GM21447 (cell line): ENCODE measurements at regions not wholly inside any gene's neighbourhood (a gene's known extent, or its start where the extent isn't known, plus 50 kb on each side); places are given as distances from the start of the nearest gene placed in this dataset.

Experiments
- ATAC-seq: cut with Tn5 transposase; IDR thresholded peaks from one replicate; pipeline ENCODE4 v1.9.1; 2021; ENCODE audit not compliant: unreplicated experiment

GRCh38 chr4:140316799-140317198 lies 56.6 kb upstream of the SCOC start:
- ATAC-seq, result no peak

DNA sequence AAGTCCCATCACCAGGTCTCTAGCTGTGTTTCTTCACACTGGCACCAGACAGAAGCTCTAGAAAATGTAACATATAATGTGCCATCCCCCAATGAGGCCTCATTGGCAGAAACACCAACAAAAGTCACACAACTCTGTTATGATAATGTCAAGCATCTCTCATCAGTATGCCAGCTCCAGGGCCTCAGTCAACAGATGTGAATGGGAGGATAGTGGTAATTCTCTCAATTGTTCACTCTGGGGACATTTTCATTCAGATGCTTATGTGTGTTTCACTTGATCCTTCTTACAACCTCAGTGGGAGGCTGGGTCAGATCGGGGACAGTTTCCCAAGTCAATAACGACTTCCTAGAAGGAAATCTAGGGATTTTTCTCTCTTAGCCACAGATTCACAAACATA lies 57.5 kb upstream of the SCOC start:
- no peak for ATAC-seq

DNA sequence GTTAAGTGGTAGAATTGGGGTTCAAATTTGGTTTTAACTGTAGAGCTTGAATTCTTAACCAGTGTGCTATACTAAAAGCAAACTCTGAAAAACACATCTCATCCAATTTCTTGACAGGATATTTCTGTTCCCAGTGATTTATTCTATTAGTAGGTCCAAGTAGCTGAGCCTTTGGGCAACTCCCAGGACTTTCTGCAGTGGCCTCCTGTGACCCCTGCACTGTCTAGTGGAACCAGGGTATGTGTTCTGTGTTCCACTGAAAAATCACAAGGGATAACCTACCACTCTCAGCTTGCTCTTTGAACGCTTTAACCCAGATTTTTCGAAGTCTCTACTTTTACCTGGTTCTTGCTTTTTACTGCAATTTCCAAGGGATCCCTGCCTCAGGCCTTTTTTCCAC lies 58.0 kb upstream of the SCOC start:
- ATAC-seq, result no peak

GRCh38 chr4:140315019-140315418 lies 58.4 kb upstream of the SCOC start:
- no peak for ATAC-seq

GRCh38 chr4:140312100-140312499 lies 61.3 kb upstream of the SCOC start:
- no peak for ATAC-seq

GRCh38 chr4:140311257-140311835 lies 62.1 kb upstream of the SCOC start:
- no peak for ATAC-seq

GRCh38 chr4:140309124-140309870 lies 64.1 kb upstream of the SCOC start:
- no peak for ATAC-seq

- ATAC-seq, result no peak
These were observed 64.9 kb upstream of the SCOC start for GRCh38 chr4:140308366-140309123.

GRCh38 chr4:140305053-140305452 lies 68.4 kb upstream of the SCOC start:
- no peak for ATAC-seq

DNA sequence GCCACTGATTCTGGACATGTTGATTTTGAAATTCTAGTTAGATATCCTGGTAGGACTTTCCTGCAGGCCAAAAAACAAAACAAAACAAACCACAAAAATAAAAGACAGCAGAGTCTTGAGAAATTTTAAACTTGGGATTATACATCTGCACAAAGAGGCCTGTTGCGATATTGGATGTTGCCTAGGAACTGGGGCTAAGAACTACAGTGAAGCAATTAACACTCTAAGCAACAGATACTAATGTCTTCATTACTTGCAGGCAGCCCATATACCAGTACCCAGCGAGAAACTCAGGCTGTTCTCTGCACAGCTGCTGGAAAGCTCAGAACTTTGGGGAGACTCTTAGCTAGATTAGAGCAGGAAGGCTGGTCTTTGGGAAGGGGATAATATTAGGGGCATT lies 69.1 kb upstream of the SCOC start:
- ATAC-seq, result no peak

DNA sequence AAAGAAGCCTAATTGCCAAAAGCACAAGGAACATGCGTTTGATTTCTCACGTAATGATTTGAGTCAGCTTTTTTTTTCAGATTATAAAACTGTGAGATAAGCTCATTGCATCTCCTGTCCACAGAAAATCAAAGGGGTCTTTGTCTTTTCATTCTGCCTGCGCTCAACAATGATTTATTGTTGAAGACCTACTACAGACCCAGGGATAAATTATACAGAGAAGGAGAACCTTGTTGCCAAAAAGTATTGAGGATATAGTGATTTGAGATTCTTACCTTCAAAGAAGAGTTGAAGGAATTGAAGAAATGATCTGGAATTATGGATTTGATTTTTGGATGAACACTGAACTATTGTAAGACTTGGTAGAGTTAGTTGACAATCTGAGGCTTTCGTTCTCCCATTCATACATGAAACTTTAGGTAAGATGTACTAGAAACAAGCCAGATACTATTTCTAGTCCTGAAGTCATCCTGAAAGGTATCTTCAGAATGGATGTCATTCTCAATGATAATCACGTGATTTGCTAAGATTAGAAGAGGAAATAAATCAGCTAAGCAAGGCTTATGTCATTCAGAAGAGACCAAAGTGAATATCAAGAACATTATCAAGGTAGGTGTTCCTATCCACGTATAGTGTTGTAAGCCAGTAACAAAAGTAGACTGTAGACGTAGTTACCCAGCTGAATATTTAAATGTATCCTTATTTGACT lies 71.1 kb upstream of the SCOC start:
- no peak for ATAC-seq

DNA sequence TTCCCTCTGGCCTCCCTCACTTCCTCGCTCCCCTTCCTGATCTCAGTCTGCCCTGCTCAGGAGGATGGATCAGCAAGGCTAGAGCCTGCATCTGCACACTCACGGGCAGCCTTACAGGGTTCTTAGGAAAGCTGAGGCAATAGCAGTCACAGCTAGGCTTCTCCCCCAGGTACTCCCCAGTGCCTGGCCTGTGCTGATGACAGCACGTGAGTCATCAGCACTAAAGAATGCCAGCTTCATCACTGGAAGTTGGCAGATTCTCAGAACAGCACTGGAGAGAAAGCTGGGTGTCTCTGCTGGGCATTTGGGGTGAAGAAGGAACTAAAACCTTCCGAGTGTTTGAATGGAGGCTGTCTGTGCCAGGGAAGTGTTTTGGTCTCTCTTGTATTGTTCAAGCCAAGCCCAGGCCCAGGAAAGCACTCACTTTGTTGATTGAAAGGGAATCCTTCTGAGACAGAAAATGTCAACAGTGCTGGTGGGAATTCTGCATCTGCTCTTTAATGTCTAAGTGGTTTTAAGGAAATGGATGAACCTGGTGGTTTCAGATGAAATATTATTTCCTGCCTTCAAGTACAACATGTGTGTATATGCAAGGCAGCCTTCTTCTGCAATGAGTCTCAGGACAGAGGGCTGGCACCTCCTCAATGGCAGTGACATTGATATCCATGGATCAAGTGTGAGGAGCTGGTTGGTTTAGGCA lies 73.0 kb upstream of the SCOC start:
- no peak for ATAC-seq

DNA sequence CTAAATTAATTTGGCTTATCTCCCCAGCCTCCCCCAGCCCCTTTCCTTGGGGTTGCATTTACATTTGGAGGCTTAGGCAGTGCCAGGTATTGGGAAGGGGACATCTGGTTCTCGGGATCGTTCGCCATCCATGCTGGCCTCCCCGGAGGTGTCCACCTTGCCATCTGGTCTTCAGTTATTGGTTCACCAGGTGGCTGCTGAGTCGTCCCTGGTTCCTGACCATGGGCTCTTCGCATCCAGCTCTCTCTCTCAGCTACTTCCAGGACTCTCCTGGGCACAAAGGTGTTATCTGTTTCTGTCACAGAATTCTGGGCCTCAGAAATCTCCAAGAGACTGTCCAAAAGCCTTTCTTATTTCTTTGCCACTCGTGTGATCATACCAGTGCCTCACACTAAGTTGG lies 75.4 kb upstream of the SCOC start:
- no peak for ATAC-seq

DNA sequence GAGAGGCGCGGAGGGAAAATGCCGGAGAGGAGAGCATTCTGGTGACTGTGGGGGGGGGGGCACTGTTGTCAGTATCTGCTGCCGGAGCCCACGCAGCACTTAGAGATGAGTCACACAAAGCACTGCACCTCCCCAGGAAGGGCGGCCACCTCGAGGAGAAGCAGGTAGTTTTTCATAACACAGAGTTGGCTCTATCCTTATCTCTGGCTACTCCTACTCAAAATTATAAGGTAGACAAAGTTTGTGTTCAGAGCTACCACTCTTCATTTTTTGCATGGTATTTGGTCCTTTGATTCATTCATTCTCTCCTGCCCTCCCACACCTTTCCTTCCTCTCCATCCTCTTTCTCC lies 76.2 kb upstream of the SCOC start:
- no peak for ATAC-seq

DNA sequence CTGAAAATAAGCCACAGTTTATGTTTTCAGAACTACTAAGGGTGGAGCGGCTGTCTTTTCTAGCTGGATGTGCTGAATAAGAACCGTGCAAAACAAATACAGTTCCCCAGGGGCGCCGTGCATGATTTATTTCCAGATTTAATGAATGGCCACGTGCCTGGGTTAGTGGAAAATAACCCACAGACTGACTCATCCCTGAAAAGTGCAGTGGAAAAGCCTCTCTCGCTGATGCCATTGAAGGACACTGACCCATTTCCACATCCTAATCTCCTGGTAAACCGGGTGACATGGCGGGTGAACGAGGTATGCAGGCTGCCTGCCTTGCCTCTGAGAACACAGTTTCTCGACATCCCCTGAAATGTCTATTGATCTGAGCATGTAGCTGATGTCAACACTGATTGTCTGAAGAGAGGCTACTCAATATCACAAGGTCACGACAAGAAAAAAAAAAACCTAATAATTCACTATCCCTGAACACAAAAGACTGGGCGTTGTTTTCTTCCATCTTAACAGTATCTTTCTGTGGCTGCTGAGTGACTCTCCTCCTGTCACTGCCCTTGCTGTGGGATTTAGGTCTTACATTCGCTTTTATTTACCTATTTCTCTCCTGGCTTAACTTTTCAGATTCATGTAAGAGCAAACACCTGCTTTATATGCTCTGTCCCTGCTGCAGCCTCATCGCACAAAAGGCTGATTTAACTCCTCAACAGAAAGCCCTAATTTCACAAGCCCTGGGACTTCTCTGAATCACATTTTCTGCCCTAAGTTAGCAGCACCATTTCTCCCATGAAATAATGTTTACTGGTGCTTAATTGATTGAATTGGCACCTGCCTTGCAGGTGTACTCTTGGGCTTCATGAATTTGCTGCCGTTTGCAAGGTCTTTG lies 76.9 kb upstream of the SCOC start:
- no peak for ATAC-seq

DNA sequence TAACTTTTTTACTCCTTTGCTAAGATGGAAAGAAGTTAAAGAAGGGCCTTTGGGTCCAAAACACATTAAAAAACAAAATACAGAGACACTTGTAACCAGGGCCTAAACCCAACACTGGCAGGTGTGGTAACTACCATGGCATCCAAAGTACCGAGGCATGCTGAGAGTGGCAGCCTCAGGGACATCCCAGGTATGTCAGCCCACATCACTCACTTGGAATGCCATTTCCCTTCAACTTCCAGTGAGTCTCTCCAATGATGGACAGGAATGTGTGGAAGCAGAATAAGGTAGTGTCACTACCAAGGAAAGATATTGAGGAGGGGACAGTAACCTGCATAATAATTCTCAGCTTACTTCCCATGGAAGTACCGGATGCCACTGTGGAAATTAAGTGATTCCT lies 79.5 kb upstream of the SCOC start:
- ATAC-seq, result no peak

DNA sequence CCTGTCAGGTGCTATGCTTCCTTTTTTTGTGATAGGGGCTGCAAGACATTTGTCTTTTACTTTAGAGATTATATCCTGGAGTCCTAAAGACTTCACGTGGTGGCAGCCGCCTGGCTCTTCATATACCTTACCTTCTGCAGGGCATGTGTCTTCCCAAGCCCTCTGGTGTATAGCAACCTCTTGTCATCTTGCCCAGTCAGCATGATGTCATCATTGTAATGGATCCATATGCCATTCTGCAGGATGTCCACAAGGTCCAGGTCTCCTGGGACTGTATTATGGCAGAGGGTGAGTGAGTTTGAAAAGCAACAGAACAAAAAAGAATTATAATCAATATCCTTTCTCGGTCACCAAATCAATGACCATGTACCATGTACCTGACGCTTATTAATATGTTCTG lies 82.2 kb upstream of the SCOC start:
- ATAC-seq, result no peak

- ATAC-seq, result no peak
These were observed 84.0 kb upstream of the SCOC start for GRCh38 chr4:140289486-140289885.

DNA sequence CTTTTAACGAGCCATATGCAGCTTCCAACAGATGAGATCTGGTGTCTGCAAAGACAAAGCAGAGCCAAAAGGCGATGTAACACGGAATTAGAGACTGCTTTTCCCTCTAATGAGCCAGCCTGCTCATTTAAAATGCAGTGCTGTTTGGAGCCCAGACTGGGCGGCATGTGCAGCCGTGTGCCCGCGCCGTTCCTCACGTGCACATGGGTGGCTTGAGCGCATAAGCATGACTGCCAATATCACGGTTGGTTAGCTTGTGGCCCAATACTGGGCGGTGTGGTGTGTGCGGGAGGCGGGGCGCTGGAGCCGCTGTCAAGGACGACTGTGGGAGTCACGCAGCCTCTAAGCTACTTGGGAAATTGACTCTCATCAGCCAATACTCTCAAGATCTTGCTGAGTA lies 87.0 kb upstream of the SCOC start:
- ATAC-seq, result no peak

DNA sequence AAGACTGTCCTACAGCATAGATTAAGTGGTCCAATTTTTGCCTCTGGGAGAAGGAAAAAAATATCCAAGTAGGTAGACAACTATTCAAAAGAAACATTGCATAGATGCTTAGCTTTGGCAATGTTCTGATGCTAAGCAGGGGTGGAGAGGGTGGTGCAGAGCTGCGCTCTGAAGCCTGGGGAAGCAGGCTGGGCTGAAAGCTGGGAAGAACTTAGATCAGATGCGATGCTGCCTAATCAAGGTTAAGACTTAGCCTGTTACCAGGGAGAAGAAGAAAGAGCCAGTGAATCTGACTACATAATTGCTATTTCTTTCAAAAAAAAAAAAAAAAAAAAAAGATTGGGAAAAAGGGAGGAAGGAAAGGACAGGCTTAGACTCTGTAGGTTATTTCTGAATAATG lies 89.0 kb upstream of the SCOC start:
- no peak for ATAC-seq
